Ishikawa (cell line): ENCODE measurements at regions not wholly inside any gene's neighbourhood (a gene's known extent, or its start where the extent isn't known, plus 50 kb on each side); places are given as distances from the start of the nearest gene placed in this dataset.

Experiments
- CEBPB ChIP-seq: IDR thresholded peaks from 2 replicates; pipeline ENCODE4 v1.6.1; 2012
- CREB1 ChIP-seq: IDR thresholded peaks from 2 replicates; pipeline ENCODE4 v1.6.1; 2012; ENCODE audit warnings: low read depth
- EGR1 ChIP-seq: IDR thresholded peaks from 2 replicates; pipeline ENCODE4 v1.6.1; 2012
- EP300 ChIP-seq: IDR thresholded peaks from 2 replicates; pipeline ENCODE4 v1.6.1; 2012; ENCODE audit warnings: borderline replicate concordance
- FOXM1 ChIP-seq: IDR thresholded peaks from 2 replicates; pipeline ENCODE4 v1.6.1; 2012; ENCODE audit warnings: low read depth, borderline replicate concordance
- MAX ChIP-seq: IDR thresholded peaks from 2 replicates; pipeline ENCODE4 v1.6.1; 2012
- NFIC ChIP-seq: IDR thresholded peaks from 2 replicates; pipeline ENCODE4 v1.6.1; 2012
- RAD21 ChIP-seq: IDR thresholded peaks from 2 replicates; pipeline ENCODE4 v1.6.1; 2012; ENCODE audit warnings: low read depth
- REST ChIP-seq: IDR thresholded peaks from 2 replicates; pipeline ENCODE4 v1.6.1; 2012; ENCODE audit warnings: low read depth, mild to moderate bottlenecking
- TAF1 ChIP-seq: IDR thresholded peaks from 2 replicates; pipeline ENCODE4 v1.6.1; 2012; ENCODE audit warnings: low read depth, mild to moderate bottlenecking
- TCF12 ChIP-seq: IDR thresholded peaks from 2 replicates; pipeline ENCODE4 v1.6.1; 2012; ENCODE audit warnings: low read depth
- TEAD4 ChIP-seq: IDR thresholded peaks from 2 replicates; pipeline ENCODE4 v1.6.1; 2012
- USF1 ChIP-seq: IDR thresholded peaks from 2 replicates; pipeline ENCODE4 v1.6.1; 2012
- YY1 ChIP-seq: IDR thresholded peaks from 2 replicates; pipeline ENCODE4 v1.6.1; 2012; ENCODE audit warnings: low read depth
- ZBTB7A ChIP-seq: IDR thresholded peaks from 2 replicates; pipeline ENCODE4 v1.6.1; 2012; ENCODE audit warnings: low read depth

GRCh38 chr14:89093083-89093730, 268.8 kb downstream of the TTC8 start:
- TF ChIP-seq ZBTB7A (no peak), REST (no peak), TCF12 (no peak), EP300 (no peak), CEBPB (no peak), CREB1 (no peak), RAD21 (no peak), MAX (no peak), NFIC (no peak), FOXM1 (no peak), EGR1 (no peak)

- TF ChIP-seq EGR1 (no peak), USF1 (no peak), FOXM1 (no peak), MAX (no peak), YY1 (no peak)
Measured at GRCh38 chr14:89095036-89095435, 270.6 kb downstream of the TTC8 start.

- no peak for TF ChIP-seq EGR1
- TF ChIP-seq RAD21: no peak
- TF ChIP-seq YY1: no peak
- no peak for TF ChIP-seq TAF1
- TF ChIP-seq TEAD4: no peak
- no peak for TF ChIP-seq REST
Measured at GRCh38 chr14:89096946-89097345, 272.5 kb downstream of the TTC8 start.

- no peak for TF ChIP-seq MAX
Measured at GRCh38 chr14:89098254-89098653, 273.8 kb downstream of the TTC8 start.
